ENCODE measurements at regions not wholly inside any gene's neighbourhood (a gene's known extent, or its start where the extent isn't known, plus 50 kb on each side); places are given as distances from the start of the nearest gene placed in this dataset.
"Not testable (repeated sequence)": the region's sequence is repeated elsewhere in the genome, so short reads cannot be mapped to it uniquely, and the experiment has no call there.

GRCh38 chr10:52599551-52600200 lies 172.9 kb downstream of the MBL2 start:
- DNase-seq (ENCODE audit: low read depth), result no peak

- DNase-seq (ENCODE audit: low read depth), result not testable (repeated sequence)
These were observed 168.5 kb downstream of the MBL2 start for GRCh38 chr10:52604131-52604530.

- DNase-seq (ENCODE audit: low read depth), result no peak
These were observed 163.5 kb downstream of the MBL2 start for GRCh38 chr10:52609071-52609470.

- DNase-seq (ENCODE audit: low read depth), result no peak
These were observed 162.9 kb downstream of the MBL2 start for GRCh38 chr10:52609626-52610240.

GRCh38 chr10:52615331-52615730 lies 157.3 kb downstream of the MBL2 start:
- DNase-seq (ENCODE audit: low read depth), result no peak

GRCh38 chr10:52615756-52616394 lies 156.7 kb downstream of the MBL2 start:
- DNase-seq (ENCODE audit: low read depth), result no peak

- no peak for DNase-seq (ENCODE audit: low read depth)
These were observed 156.2 kb downstream of the MBL2 start for GRCh38 chr10:52616395-52616764.

GRCh38 chr10:52617346-52617745 lies 155.2 kb downstream of the MBL2 start:
- DNase-seq (ENCODE audit: low read depth), result no peak

GRCh38 chr10:52619052-52619451 lies 153.5 kb downstream of the MBL2 start:
- no peak for DNase-seq (ENCODE audit: low read depth)

- DNase-seq (ENCODE audit: low read depth), result no peak
These were observed 150.9 kb downstream of the MBL2 start for GRCh38 chr10:52621635-52622079.

- DNase-seq (ENCODE audit: low read depth), result no peak
These were observed 148.8 kb downstream of the MBL2 start for GRCh38 chr10:52623761-52624160.

- DNase-seq (ENCODE audit: low read depth), result no peak
These were observed 145.3 kb downstream of the MBL2 start for GRCh38 chr10:52627279-52627678.

GRCh38 chr10:52631146-52631545 lies 141.4 kb downstream of the MBL2 start:
- no peak for DNase-seq (ENCODE audit: low read depth)

GRCh38 chr10:52631648-52632047 lies 140.9 kb downstream of the MBL2 start:
- no peak for DNase-seq (ENCODE audit: low read depth)

GRCh38 chr10:52632591-52632990 lies 140.0 kb downstream of the MBL2 start:
- no peak for DNase-seq (ENCODE audit: low read depth)

GRCh38 chr10:52633266-52633665 lies 139.3 kb downstream of the MBL2 start:
- no peak for DNase-seq (ENCODE audit: low read depth)

- no peak for DNase-seq (ENCODE audit: low read depth)
These were observed 136.9 kb downstream of the MBL2 start for GRCh38 chr10:52635651-52636050.

GRCh38 chr10:52636874-52637273 lies 135.7 kb downstream of the MBL2 start:
- DNase-seq (ENCODE audit: low read depth), result no peak

GRCh38 chr10:52637592-52637991 lies 135.0 kb downstream of the MBL2 start:
- DNase-seq (ENCODE audit: low read depth), result no peak

GRCh38 chr10:52639652-52640051 lies 132.9 kb downstream of the MBL2 start:
- no peak for DNase-seq (ENCODE audit: low read depth)

GRCh38 chr10:52642208-52642607 lies 130.4 kb downstream of the MBL2 start:
- no peak for DNase-seq (ENCODE audit: low read depth)

- no peak for DNase-seq (ENCODE audit: low read depth)
These were observed 128.0 kb downstream of the MBL2 start for GRCh38 chr10:52644373-52645186.

Data from HS-27A (cell line).